ENCODE measurements at regions not wholly inside any gene's neighbourhood (a gene's known extent, or its start where the extent isn't known, plus 50 kb on each side); places are given as distances from the start of the nearest gene placed in this dataset.

- no peak overlapping the region for H3K4me2 ChIP-seq
- Mint-ChIP-seq H3K4me3 (no peak overlapping the region), H3K36me3 (no peaks in the 10 kb centered on the region), H3K4me1 (no peaks in the 10 kb centered on the region), H3K27me3 (ENCODE audit: insufficient read depth, low read depth) (no peaks in the 10 kb centered on the region), H3K9me3 (no peaks in the 10 kb centered on the region), H3K27ac (no peak overlapping the region)
- H3K27ac ChIP-seq = no peak overlapping the region
- DNase-seq (ENCODE audit: low spot score) = no peak
- no peaks in the 10 kb centered on the region for H3K9me3 ChIP-seq (ENCODE audit: low read depth)
- H2AFZ ChIP-seq (replicated peaks) = no peak overlapping the region
- H3K27me3 ChIP-seq = no peaks in the 10 kb centered on the region
- no peaks in the 10 kb centered on the region for H3K4me1 ChIP-seq
- no peak overlapping the region for H3K9ac ChIP-seq
- TF ChIP-seq EZH2 (IDR thresholded peaks at IDR 0.05) (no peak), EZH2phosphoT487 (IDR thresholded peaks at IDR 0.05) (no peak), CTCF (IDR thresholded peaks at IDR 0.05) (no peak)
- no peaks in the 10 kb centered on the region for H3K79me2 ChIP-seq (ENCODE audit: low read depth)
- H4K20me1 ChIP-seq (ENCODE audit: low read depth) = no peaks in the 10 kb centered on the region
- no peak overlapping the region for H3K4me3 ChIP-seq
- no peaks in the 10 kb centered on the region for H3F3A ChIP-seq (ENCODE audit: low read depth)
- no peaks in the 10 kb centered on the region for H3K36me3 ChIP-seq
Observed at GRCh38 chr7:9874182-9874581, 1099.5 kb upstream of the PHF14 start.

- DNase-seq (ENCODE audit: low spot score) = no peak
- no peaks in the 10 kb centered on the region for H3F3A ChIP-seq (ENCODE audit: low read depth)
- no peak overlapping the region for H3K4me3 Mint-ChIP-seq
- H3K27ac ChIP-seq = no peak overlapping the region
- TF ChIP-seq EZH2phosphoT487 (IDR thresholded peaks at IDR 0.05) (no peak), CTCF (IDR thresholded peaks at IDR 0.05) (no peak), EZH2 (IDR thresholded peaks at IDR 0.05) (no peak)
- H3K79me2 ChIP-seq (ENCODE audit: low read depth) = no peaks in the 10 kb centered on the region
- no peaks in the 10 kb centered on the region for H3K4me1 Mint-ChIP-seq
- no peaks in the 10 kb centered on the region for H3K9me3 ChIP-seq (ENCODE audit: low read depth)
- H3K27me3 Mint-ChIP-seq (ENCODE audit: insufficient read depth, low read depth) = no peaks in the 10 kb centered on the region
- H3K9me3 Mint-ChIP-seq = no peaks in the 10 kb centered on the region
- no peak overlapping the region for H3K4me3 ChIP-seq
- H3K4me2 ChIP-seq = no peak overlapping the region
- H4K20me1 ChIP-seq (ENCODE audit: low read depth) = no peaks in the 10 kb centered on the region
- H3K36me3 ChIP-seq = no peaks in the 10 kb centered on the region
- no peak overlapping the region for H3K27ac Mint-ChIP-seq
- H2AFZ ChIP-seq (replicated peaks) = no peak overlapping the region
- no peaks in the 10 kb centered on the region for H3K36me3 Mint-ChIP-seq
- H3K9ac ChIP-seq = no peak overlapping the region
- H3K4me1 ChIP-seq = no peaks in the 10 kb centered on the region
- no peaks in the 10 kb centered on the region for H3K27me3 ChIP-seq
Observed at GRCh38 chr7:9876053-9876452, 1097.6 kb upstream of the PHF14 start.

GRCh38 chr7:9889554-9889953 lies 1084.1 kb upstream of the PHF14 start:
- no peaks in the 10 kb centered on the region for H3K4me1 ChIP-seq
- no peaks in the 10 kb centered on the region for H3K27me3 ChIP-seq
- no peaks in the 10 kb centered on the region for H3K9me3 ChIP-seq (ENCODE audit: low read depth)
- peak overlapping the region; percentile 82 for H2AFZ ChIP-seq (replicated peaks)
- Mint-ChIP-seq H3K36me3 (no peaks in the 10 kb centered on the region), H3K4me3 (no peak overlapping the region), H3K27me3 (ENCODE audit: insufficient read depth, low read depth) (no peaks in the 10 kb centered on the region), H3K4me1 (no peaks in the 10 kb centered on the region), H3K27ac (no peak overlapping the region), H3K9me3 (peaks cover 4% of the 10 kb centered on the region)
- no peak overlapping the region for H3K4me3 ChIP-seq
- H3K79me2 ChIP-seq (ENCODE audit: low read depth) = no peaks in the 10 kb centered on the region
- no peaks in the 10 kb centered on the region for H3F3A ChIP-seq (ENCODE audit: low read depth)
- H4K20me1 ChIP-seq (ENCODE audit: low read depth) = no peaks in the 10 kb centered on the region
- H3K4me2 ChIP-seq = no peak overlapping the region
- TF ChIP-seq CTCF (IDR thresholded peaks at IDR 0.05) (no peak), EZH2phosphoT487 (IDR thresholded peaks at IDR 0.05) (no peak), EZH2 (IDR thresholded peaks at IDR 0.05) (no peak)
- no peak overlapping the region for H3K27ac ChIP-seq
- no peak for DNase-seq (ENCODE audit: low spot score)
- H3K9ac ChIP-seq = no peak overlapping the region
- no peaks in the 10 kb centered on the region for H3K36me3 ChIP-seq

- Histone ChIP-seq H2AFZ (replicated peaks) (no peak overlapping the region), H3F3A (ENCODE audit: low read depth) (no peaks in the 10 kb centered on the region), H3K4me2 (no peak overlapping the region), H3K27ac (no peak overlapping the region), H4K20me1 (ENCODE audit: low read depth) (no peaks in the 10 kb centered on the region), H3K4me1 (no peaks in the 10 kb centered on the region), H3K4me3 (no peak overlapping the region), H3K79me2 (ENCODE audit: low read depth) (no peaks in the 10 kb centered on the region), H3K9me3 (ENCODE audit: low read depth) (no peaks in the 10 kb centered on the region), H3K36me3 (no peaks in the 10 kb centered on the region), H3K27me3 (no peaks in the 10 kb centered on the region), H3K9ac (no peak overlapping the region)
- Mint-ChIP-seq H3K36me3 (no peaks in the 10 kb centered on the region), H3K4me1 (no peaks in the 10 kb centered on the region), H3K27ac (no peak overlapping the region), H3K9me3 (peaks cover 4% of the 10 kb centered on the region), H3K27me3 (ENCODE audit: insufficient read depth, low read depth) (no peaks in the 10 kb centered on the region), H3K4me3 (no peak overlapping the region)
- DNase-seq (ENCODE audit: low spot score) = peak; percentile 25
- peak; percentile 37 for TF ChIP-seq CTCF (IDR thresholded peaks at IDR 0.05)
- TF ChIP-seq EZH2 (IDR thresholded peaks at IDR 0.05) = no peak
Observed at GRCh38 chr7:9890092-9890491, 1083.6 kb upstream of the PHF14 start.
